ENCODE measurements at regions not wholly inside any gene's neighbourhood (a gene's known extent, or its start where the extent isn't known, plus 50 kb on each side); places are given as distances from the start of the nearest gene placed in this dataset.

GRCh38 chr1:178620584-178621475 is 104.2 kb upstream of the RALGPS2 start:
- TF ChIP-seq CTCF (IDR thresholded peaks at IDR 0.05) (no peak), ZFX (IDR thresholded peaks at IDR 0.05; ENCODE audit: borderline replicate concordance) (no peak)
- no peak overlapping the region for H3K27ac ChIP-seq

- TF ChIP-seq CTCF (IDR thresholded peaks at IDR 0.05) (no peak), ZFX (IDR thresholded peaks at IDR 0.05; ENCODE audit: borderline replicate concordance) (no peak)
- H3K27ac ChIP-seq, result no peak overlapping the region
Measured at GRCh38 chr1:178621822-178622221, 103.2 kb upstream of the RALGPS2 start.

- TF ChIP-seq CTCF (IDR thresholded peaks at IDR 0.05), result no peak
- no peak overlapping the region for H3K27ac ChIP-seq
Measured at GRCh38 chr1:178625695-178626094, 99.3 kb upstream of the RALGPS2 start.

- no peak for TF ChIP-seq CTCF (IDR thresholded peaks at IDR 0.05)
- no peak for TF ChIP-seq ZFX (IDR thresholded peaks at IDR 0.05; ENCODE audit: borderline replicate concordance)
- H3K27ac ChIP-seq, result no peak overlapping the region
Measured at GRCh38 chr1:178627037-178627436, 98.0 kb upstream of the RALGPS2 start.

GRCh38 chr1:178628637-178629251 is 96.3 kb upstream of the RALGPS2 start:
- no peak overlapping the region for H3K27ac ChIP-seq
- no peak for TF ChIP-seq ZFX (IDR thresholded peaks at IDR 0.05; ENCODE audit: borderline replicate concordance)
- no peak for TF ChIP-seq CTCF (IDR thresholded peaks at IDR 0.05)

- H3K27ac ChIP-seq, result no peak overlapping the region
Measured at GRCh38 chr1:178629252-178630154, 95.5 kb upstream of the RALGPS2 start.

More at GRCh38 chr1:178629252-178630154, 95.5 kb upstream of the RALGPS2 start:
- TF ChIP-seq CTCF (IDR thresholded peaks at IDR 0.05), result no peak
- no peak for TF ChIP-seq ZFX (IDR thresholded peaks at IDR 0.05; ENCODE audit: borderline replicate concordance)
